RWPE2 (cell line): ENCODE measurements at regions not wholly inside any gene's neighbourhood (a gene's known extent, or its start where the extent isn't known, plus 50 kb on each side); places are given as distances from the start of the nearest gene placed in this dataset.

Experiments
- ATAC-seq: fragments of 200-7000 bp; cut with Tn5 transposase; 3 replicates; pipeline ENCODE4 v1.9.1; 2021; ENCODE audit warnings: low read depth
- DNase-seq: peaks from one replicate; pipeline ENCODE4 v3.0.0-alpha.2; 2020; ENCODE audit warnings: low spot score
- H3K27ac ChIP-seq: fragments of 450-650 bp; 2 replicates; pipeline ENCODE4 v1.5.1; 2017; ENCODE audit warnings: mild to moderate bottlenecking; ENCODE audit not compliant: poor library complexity, severe bottlenecking
- H3K27me3 ChIP-seq: fragments of 250-450 bp; sonication (Bioruptor Pico); 2 replicates; pipeline ENCODE4 v1.5.1; 2021; ENCODE audit warnings: mild to moderate bottlenecking, moderate library complexity; ENCODE audit not compliant: insufficient read depth, poor library complexity, severe bottlenecking
- H3K36me3 ChIP-seq: fragments of 250-450 bp; sonication (Bioruptor Pico); 2 replicates; pipeline ENCODE4 v1.5.1; 2020; ENCODE audit warnings: low read depth, mild to moderate bottlenecking, moderate library complexity
- H3K4me1 ChIP-seq: fragments of 250-450 bp; sonication (Bioruptor Pico); 2 replicates; pipeline ENCODE4 v1.5.1; 2021; ENCODE audit warnings: mild to moderate bottlenecking, moderate library complexity; ENCODE audit not compliant: insufficient read depth, poor library complexity, severe bottlenecking
- H3K4me3 ChIP-seq: fragments of 250-450 bp; sonication (Bioruptor Pico); 2 replicates; pipeline ENCODE4 v1.5.1; 2021; ENCODE audit warnings: mild to moderate bottlenecking, moderate library complexity; ENCODE audit not compliant: severe bottlenecking
- H3K9me3 ChIP-seq: fragments of 250-450 bp; sonication (Bioruptor Pico); 2 replicates; pipeline ENCODE4 v1.5.1; 2021; ENCODE audit warnings: mild to moderate bottlenecking, moderate library complexity; ENCODE audit not compliant: severe bottlenecking
- TF ChIP-seq, protein P1 (sequence below): fragments of 450-650 bp; IDR thresholded peaks from one replicate; pipeline ENCODE4 v1.5.1; 2017; ENCODE audit warnings: mild to moderate bottlenecking, moderate library complexity; ENCODE audit not compliant: poor library complexity, severe bottlenecking

DNA sequence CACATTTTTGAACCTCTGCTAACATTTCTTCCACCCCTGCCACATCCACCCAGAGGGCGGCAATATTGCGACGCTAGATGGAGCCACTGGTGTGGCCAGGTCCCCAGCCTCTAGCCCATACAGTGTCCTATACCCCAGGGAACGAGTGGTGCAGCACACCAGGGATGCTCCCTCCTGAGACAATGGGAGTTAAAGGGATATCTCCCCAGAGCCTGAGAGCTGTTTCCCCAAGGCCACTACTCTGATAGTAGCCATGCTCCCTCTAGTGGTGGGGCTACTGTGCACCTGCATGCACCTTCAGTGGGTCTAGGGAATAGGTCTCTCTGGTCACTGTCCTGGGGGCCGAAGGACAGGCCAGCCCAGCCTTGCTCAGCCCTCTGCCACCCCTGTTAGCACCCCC, 336.4 kb upstream of the FSHR start:
- TF ChIP-seq, protein P1, sequence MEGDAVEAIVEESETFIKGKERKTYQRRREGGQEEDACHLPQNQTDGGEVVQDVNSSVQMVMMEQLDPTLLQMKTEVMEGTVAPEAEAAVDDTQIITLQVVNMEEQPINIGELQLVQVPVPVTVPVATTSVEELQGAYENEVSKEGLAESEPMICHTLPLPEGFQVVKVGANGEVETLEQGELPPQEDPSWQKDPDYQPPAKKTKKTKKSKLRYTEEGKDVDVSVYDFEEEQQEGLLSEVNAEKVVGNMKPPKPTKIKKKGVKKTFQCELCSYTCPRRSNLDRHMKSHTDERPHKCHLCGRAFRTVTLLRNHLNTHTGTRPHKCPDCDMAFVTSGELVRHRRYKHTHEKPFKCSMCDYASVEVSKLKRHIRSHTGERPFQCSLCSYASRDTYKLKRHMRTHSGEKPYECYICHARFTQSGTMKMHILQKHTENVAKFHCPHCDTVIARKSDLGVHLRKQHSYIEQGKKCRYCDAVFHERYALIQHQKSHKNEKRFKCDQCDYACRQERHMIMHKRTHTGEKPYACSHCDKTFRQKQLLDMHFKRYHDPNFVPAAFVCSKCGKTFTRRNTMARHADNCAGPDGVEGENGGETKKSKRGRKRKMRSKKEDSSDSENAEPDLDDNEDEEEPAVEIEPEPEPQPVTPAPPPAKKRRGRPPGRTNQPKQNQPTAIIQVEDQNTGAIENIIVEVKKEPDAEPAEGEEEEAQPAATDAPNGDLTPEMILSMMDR, result peak; percentile 37
- no peak overlapping the region for H3K4me3 ChIP-seq
- H3K27me3 ChIP-seq, result no peaks in the 10 kb centered on the region
- H3K4me1 ChIP-seq, result no peaks in the 10 kb centered on the region
- H3K9me3 ChIP-seq, result no peaks in the 10 kb centered on the region
- no peak overlapping the region for H3K27ac ChIP-seq
- no peaks in the 10 kb centered on the region for H3K36me3 ChIP-seq
- DNase-seq, result no peak
- ATAC-seq, result peak; percentile 41; the same call in 2 of the 3 replicates

DNA sequence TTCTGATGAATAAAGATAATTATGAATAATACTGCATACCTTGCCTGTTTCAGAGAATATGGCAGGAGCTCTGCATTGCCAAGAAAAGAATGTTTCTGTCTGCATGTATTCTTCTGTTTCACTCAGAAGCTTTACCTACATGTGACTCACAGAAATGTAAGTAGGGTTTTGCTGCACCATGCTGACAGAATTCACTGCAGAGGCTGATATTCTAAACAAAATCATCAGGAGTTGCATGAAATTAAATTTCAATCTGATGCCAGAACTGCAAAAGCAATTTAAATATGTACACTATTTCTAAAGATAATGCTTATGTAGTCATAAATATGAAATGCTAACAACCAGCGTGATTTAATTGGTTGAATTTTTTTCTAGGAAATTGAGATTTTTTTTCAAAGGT, 332.8 kb upstream of the FSHR start:
- H3K9me3 ChIP-seq, result no peaks in the 10 kb centered on the region
- no peaks in the 10 kb centered on the region for H3K36me3 ChIP-seq
- no peak overlapping the region for H3K27ac ChIP-seq
- H3K27me3 ChIP-seq, result no peaks in the 10 kb centered on the region
- DNase-seq (no peak), ATAC-seq (no peak)
- H3K4me1 ChIP-seq, result no peaks in the 10 kb centered on the region
- TF ChIP-seq, protein P1, result no peak
- H3K4me3 ChIP-seq, result no peak overlapping the region

DNA sequence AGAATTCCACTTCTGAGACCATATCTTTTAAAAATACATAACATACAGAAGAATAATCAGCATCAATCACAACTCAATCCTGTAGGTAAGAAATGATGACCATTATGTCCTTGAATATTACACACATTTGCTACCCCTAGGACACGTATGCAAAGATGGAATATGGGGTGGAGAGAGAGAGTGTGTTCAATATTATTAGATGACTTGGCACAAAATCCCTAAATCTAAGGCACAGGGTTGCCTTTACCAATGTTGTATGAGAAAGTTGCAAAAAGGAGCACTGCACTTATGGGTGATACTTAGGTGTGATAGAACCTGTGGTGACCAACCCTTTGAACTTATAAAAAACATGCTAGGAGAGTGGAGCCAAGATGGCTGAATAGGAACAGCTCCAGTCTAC, 326.2 kb upstream of the FSHR start:
- ATAC-seq (no peak), DNase-seq (no peak)
- Histone ChIP-seq H3K36me3 (no peaks in the 10 kb centered on the region), H3K9me3 (no peaks in the 10 kb centered on the region), H3K27ac (no peak overlapping the region), H3K4me3 (no peak overlapping the region), H3K4me1 (no peaks in the 10 kb centered on the region), H3K27me3 (no peaks in the 10 kb centered on the region)
- TF ChIP-seq, protein P1, result no peak

DNA sequence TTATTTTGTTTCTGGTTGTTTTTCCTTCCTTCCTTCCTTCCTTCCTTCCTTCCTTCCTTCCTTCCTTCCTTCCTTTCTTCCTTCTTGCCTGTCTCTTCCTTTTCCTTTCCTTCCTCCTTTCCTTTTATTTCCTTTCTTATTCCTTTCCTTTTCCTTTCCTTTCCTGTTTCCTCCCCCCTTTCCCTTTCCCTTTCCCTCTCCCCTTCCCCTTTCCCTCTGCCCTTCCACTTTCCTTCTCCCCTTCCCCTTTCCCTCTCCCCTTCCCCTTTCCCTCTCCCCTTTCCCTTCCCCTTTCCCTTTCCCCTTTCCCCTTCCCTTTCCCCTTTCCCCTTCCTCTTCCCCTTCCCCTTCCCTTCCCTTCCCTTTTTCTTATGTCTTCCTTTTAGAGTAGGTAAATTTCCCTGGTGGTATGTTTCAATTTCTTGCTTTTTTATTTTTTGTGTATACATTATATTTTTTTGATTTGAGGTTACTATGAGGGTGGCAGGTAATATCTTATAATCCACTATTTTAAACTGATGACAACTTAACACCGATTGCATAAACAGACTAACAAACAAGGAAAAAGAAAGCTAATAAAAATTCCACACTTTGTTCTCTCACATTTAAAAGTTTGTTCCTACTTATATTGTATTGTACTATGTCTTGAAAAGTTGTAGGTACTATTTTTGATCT, 311.0 kb upstream of the FSHR start:
- DNase-seq, result no peak
- no peaks in the 10 kb centered on the region for H3K36me3 ChIP-seq
- H3K4me1 ChIP-seq, result no peaks in the 10 kb centered on the region
- TF ChIP-seq, protein P1, result no peak
- no peaks in the 10 kb centered on the region for H3K9me3 ChIP-seq
- H3K27ac ChIP-seq, result no peak overlapping the region
- no peaks in the 10 kb centered on the region for H3K27me3 ChIP-seq
- no peak for ATAC-seq
- H3K4me3 ChIP-seq, result no peak overlapping the region

DNA sequence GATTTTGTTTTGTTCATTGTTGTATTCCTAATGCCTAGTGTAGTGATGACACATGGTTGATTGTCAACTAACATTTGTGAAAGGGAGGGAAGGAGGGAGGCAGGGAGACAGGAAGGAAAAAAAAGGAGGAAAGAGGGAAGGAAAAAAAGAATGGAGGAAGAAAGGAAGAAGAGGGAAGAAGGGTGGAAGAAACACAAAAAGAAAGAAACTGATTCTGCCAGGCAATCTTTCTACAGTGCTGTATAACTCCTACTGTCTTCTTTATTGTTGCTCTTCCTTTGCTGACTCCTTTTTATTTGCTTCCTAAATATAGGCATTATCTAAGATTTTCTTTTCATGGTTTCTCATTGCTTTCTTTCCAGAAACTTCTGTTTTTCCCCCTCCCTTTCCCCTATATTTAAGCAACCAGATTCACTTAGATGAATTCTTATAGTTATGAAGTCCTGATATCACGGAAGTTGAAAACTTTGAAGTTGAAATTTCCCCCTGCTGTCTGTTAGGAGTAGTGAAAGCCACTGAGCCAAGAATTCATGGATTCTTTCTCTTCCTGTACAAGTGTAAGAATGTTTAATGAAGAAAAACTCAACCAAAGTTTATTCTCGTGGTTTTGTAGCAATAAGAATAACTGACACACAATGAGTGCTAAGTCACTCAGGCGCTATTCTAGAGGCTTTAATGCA, 305.1 kb upstream of the FSHR start:
- Histone ChIP-seq H3K9me3 (no peaks in the 10 kb centered on the region), H3K4me1 (no peaks in the 10 kb centered on the region), H3K4me3 (no peak overlapping the region), H3K27ac (no peak overlapping the region), H3K27me3 (peaks cover 3% of the 10 kb centered on the region), H3K36me3 (no peaks in the 10 kb centered on the region)
- TF ChIP-seq, protein P1, result no peak
- DNase-seq (no peak), ATAC-seq (no peak)
